ENCODE measurements at regions not wholly inside any gene's neighbourhood (a gene's known extent, or its start where the extent isn't known, plus 50 kb on each side); places are given as distances from the start of the nearest gene placed in this dataset.

DNA sequence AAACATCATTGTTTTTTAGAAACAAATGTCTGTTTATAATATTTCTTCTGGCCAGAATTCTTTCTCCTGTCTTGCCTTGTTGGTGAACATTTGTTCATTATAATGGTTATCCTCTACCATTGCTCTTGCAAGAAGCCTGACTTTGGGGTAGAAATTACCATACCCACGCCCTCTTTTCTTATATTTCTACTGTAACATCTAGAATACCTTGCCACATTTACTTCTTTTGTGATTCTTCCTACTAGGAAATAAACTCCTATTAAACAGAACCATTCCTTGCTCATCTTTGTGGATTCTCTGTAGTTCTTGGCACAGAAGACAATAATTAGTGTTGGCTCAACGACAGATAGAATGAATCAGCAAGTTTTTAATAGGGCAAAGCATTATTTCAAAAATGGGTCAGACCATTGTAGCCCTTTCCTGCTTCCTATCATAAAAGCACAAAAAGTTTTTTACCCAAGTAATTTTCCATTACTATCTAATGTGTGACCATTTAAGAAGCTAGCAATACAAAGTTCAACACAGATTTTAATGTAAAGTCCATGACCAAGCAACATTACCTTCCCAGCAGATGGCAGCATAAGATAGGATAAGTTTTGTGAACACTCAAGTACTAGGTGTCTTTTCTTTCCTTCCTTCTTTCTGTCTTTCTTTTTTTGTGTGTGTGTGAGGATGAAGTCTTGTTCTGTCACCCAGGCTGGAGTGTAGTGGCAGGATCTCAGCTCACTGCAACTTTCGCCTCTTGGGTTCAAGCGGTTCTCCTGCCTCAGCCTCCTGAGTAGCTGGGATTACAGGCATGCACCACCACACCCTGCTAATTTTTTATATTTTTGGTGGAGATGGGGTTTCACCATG is 270.4 kb downstream of the HGF start:
- Histone ChIP-seq H3K9ac (ENCODE audit: low read length) (peak overlapping the region; percentile 39), H3K27me3 (ENCODE audit: low read length) (no peaks in the 10 kb centered on the region), H3K4me3 (ENCODE audit: low read length) (peak overlapping the region; percentile 38; the same call in 1 of the 2 replicates), H3K27ac (ENCODE audit: low read length) (peak overlapping the region; percentile 11), H3F3A (ENCODE audit: low read length, unreplicated experiment) (no peaks in the 10 kb centered on the region), H3K9me2 (replicated peaks; ENCODE audit: low read length) (no peaks in the 10 kb centered on the region), H4K20me1 (ENCODE audit: low read length) (no peaks in the 10 kb centered on the region), H3K36me3 (ENCODE audit: low read depth, low read length) (no peaks in the 10 kb centered on the region), H3K4me2 (ENCODE audit: low read length) (peak overlapping the region; percentile 68; the same call in 1 of the 2 replicates), H3K9me3 (ENCODE audit: low read length) (no peaks in the 10 kb centered on the region), H2AFZ (ENCODE audit: low read length) (peak overlapping the region; percentile 74; the same call in 1 of the 2 replicates), H3K79me2 (ENCODE audit: low read length) (no peaks in the 10 kb centered on the region), H3K4me1 (ENCODE audit: insufficient read depth, low read length) (peaks cover 18% of the 10 kb centered on the region)
- DNase-seq (peak; percentile 84), ATAC-seq (peak; percentile 74)
- BruUV-seq (replicated peaks) = no TSS peak
- ChIA-PET POLR2A (ENCODE audit: unreplicated experiment) (no interaction called here), CTCF (interaction anchor here (0.7 to 3.4 kb wide), 9 partner anchors 11 to 865 kb away, joined by 3 to 39 read pairs (median 4); partner anchors contain the start of gene HGF)
- TF ChIP-seq EZH2 (IDR thresholded peaks at IDR 0.05; ENCODE audit: low read length, unreplicated experiment) = no peak
- TF ChIP-seq, protein P1, sequence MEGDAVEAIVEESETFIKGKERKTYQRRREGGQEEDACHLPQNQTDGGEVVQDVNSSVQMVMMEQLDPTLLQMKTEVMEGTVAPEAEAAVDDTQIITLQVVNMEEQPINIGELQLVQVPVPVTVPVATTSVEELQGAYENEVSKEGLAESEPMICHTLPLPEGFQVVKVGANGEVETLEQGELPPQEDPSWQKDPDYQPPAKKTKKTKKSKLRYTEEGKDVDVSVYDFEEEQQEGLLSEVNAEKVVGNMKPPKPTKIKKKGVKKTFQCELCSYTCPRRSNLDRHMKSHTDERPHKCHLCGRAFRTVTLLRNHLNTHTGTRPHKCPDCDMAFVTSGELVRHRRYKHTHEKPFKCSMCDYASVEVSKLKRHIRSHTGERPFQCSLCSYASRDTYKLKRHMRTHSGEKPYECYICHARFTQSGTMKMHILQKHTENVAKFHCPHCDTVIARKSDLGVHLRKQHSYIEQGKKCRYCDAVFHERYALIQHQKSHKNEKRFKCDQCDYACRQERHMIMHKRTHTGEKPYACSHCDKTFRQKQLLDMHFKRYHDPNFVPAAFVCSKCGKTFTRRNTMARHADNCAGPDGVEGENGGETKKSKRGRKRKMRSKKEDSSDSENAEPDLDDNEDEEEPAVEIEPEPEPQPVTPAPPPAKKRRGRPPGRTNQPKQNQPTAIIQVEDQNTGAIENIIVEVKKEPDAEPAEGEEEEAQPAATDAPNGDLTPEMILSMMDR (conservative IDR thresholded peaks at IDR 0.05; ENCODE audit: low read depth, low read length) = peak; percentile 81
- intact Hi-C loops (cut with micrococcal nuclease) = loop anchor here (1.0 to 10.0 kb wide), 7 partner anchors 17 to 1228 kb away; no protein-coding TSS in a partner anchor

GRCh38 chr7:81498176-81498575 is 271.7 kb downstream of the HGF start:
- peaks cover 18% of the 10 kb centered on the region for H3K4me1 ChIP-seq (ENCODE audit: insufficient read depth, low read length)
- CTCF ChIA-PET = interaction anchor here (1.3 kb wide), 1 partner anchor 15 kb away, joined by 4 read pairs; no protein-coding TSS in a partner anchor
- no peak overlapping the region for H3K9ac ChIP-seq (ENCODE audit: low read length)
- no peak for ATAC-seq
- H3K4me2 ChIP-seq (ENCODE audit: low read length) = no peak overlapping the region
- TF ChIP-seq EZH2 (IDR thresholded peaks at IDR 0.05; ENCODE audit: low read length, unreplicated experiment) = no peak
- no peak for TF ChIP-seq EZH2phosphoT487 (IDR thresholded peaks at IDR 0.05; ENCODE audit: borderline replicate concordance, low read length)
- TF ChIP-seq, protein P1 (conservative IDR thresholded peaks at IDR 0.05; ENCODE audit: low read depth, low read length) = no peak
- no peaks in the 10 kb centered on the region for H3K36me3 ChIP-seq (ENCODE audit: low read depth, low read length)
- BruUV-seq (replicated peaks) = no TSS peak
- POLR2A ChIA-PET (ENCODE audit: unreplicated experiment) = no interaction called here
- H3K9me2 ChIP-seq (replicated peaks; ENCODE audit: low read length) = no peaks in the 10 kb centered on the region
- no peaks in the 10 kb centered on the region for H4K20me1 ChIP-seq (ENCODE audit: low read length)
- no peaks in the 10 kb centered on the region for H3K9me3 ChIP-seq (ENCODE audit: low read length)
- DNase-seq = no peak
- no peaks in the 10 kb centered on the region for H3K79me2 ChIP-seq (ENCODE audit: low read length)
- no peaks in the 10 kb centered on the region for H3F3A ChIP-seq (ENCODE audit: low read length, unreplicated experiment)
- H3K27me3 ChIP-seq (ENCODE audit: low read length) = no peaks in the 10 kb centered on the region
- intact Hi-C loops (cut with micrococcal nuclease) = loop anchor here (5.0 to 10.0 kb wide), 2 partner anchors 1107 to 1229 kb away; no protein-coding TSS in a partner anchor
- H3K4me3 ChIP-seq (ENCODE audit: low read length) = no peak overlapping the region
- no peak overlapping the region for H2AFZ ChIP-seq (ENCODE audit: low read length)
- H3K27ac ChIP-seq (ENCODE audit: low read length) = no peak overlapping the region

DNA sequence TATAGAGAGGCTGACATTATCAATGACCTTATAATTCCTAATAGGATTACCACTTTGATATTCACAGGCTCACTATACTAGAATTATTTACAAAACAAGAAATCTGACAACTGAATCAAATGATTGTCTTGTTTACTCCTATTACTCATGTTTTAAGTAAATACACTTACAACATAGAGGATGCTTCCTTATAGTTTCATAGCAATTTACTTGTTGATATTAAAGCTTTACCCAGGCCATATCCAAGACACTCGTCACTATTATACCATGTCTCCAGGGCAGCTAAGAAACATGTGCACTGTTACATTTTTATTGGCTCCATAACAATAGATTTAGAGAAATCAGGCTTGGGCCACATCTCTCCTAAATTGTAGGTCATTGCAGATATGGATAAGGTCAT is 276.9 kb downstream of the HGF start:
- no peak overlapping the region for H2AFZ ChIP-seq (ENCODE audit: low read length)
- no peaks in the 10 kb centered on the region for H4K20me1 ChIP-seq (ENCODE audit: low read length)
- no peak overlapping the region for H3K4me3 ChIP-seq (ENCODE audit: low read length)
- no peaks in the 10 kb centered on the region for H3K27me3 ChIP-seq (ENCODE audit: low read length)
- no TSS peak for BruUV-seq (replicated peaks)
- H3K9me3 ChIP-seq (ENCODE audit: low read length) = no peaks in the 10 kb centered on the region
- H3K27ac ChIP-seq (ENCODE audit: low read length) = no peak overlapping the region
- ChIA-PET POLR2A (ENCODE audit: unreplicated experiment) (no interaction called here), CTCF (no interaction called here)
- no peak overlapping the region for H3K4me2 ChIP-seq (ENCODE audit: low read length)
- TF ChIP-seq EZH2phosphoT487 (IDR thresholded peaks at IDR 0.05; ENCODE audit: borderline replicate concordance, low read length) = no peak
- no peak for TF ChIP-seq EZH2 (IDR thresholded peaks at IDR 0.05; ENCODE audit: low read length, unreplicated experiment)
- TF ChIP-seq, protein P1 (conservative IDR thresholded peaks at IDR 0.05; ENCODE audit: low read depth, low read length) = no peak
- H3K4me1 ChIP-seq (ENCODE audit: insufficient read depth, low read length) = 0 out of 2 replicates have a peak, but pooled peaks cover 5% of the 10 kb centered on the region
- no peaks in the 10 kb centered on the region for H3K79me2 ChIP-seq (ENCODE audit: low read length)
- ATAC-seq (peak; percentile 84), DNase-seq (peak; percentile 31)
- intact Hi-C loops (cut with micrococcal nuclease) = loop anchor here (10.0 kb wide), 1 partner anchor 1112 kb away; no protein-coding TSS in a partner anchor
- no peaks in the 10 kb centered on the region for H3F3A ChIP-seq (ENCODE audit: low read length, unreplicated experiment)
- H3K9ac ChIP-seq (ENCODE audit: low read length) = no peak overlapping the region
- H3K9me2 ChIP-seq (replicated peaks; ENCODE audit: low read length) = no peaks in the 10 kb centered on the region
- no peaks in the 10 kb centered on the region for H3K36me3 ChIP-seq (ENCODE audit: low read depth, low read length)
